HUDEP-2 (cell line): ENCODE measurements at regions not wholly inside any gene's neighbourhood (a gene's known extent, or its start where the extent isn't known, plus 50 kb on each side); places are given as distances from the start of the nearest gene placed in this dataset.
"Not testable (repeated sequence)": the region's sequence is repeated elsewhere in the genome, so short reads cannot be mapped to it uniquely, and the experiment has no call there.

ENCODE experiments used
- DNase-seq, 76 experiments: peaks; one replicate each; lab custom pipeline; 2025; ENCODE audit not compliant: unreplicated experiment in 76 of 76; lab: John Stamatoyannopoulos, UW

DNA sequence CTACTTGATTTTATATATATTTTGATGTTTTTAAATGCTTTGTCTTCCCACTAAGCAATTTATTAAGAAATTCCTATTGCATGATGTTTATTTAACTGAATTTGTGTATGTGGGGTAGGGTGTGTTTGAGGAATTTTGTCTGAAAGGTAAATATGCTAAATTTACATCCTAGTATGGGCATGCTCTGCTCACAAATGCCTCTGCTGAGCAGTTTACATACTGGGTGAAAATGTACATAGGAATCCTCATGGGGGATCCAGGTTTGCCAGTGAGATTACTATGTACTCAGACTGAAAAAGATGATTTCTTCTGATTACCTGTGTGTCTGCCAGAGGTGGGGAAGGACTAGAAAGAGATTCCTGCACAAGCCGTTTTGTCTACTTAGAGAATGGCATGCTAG lies 126.6 kb downstream of the DISP1 start:
- DNase-seq, result no peak

GRCh38 chr1:222946436-222946835 lies 131.6 kb downstream of the DISP1 start:
- no peak for DNase-seq

GRCh38 chr1:222948079-222948478 lies 133.2 kb downstream of the DISP1 start:
- no peak for DNase-seq

GRCh38 chr1:222950892-222951291 lies 136.1 kb downstream of the DISP1 start:
- no peak for DNase-seq

DNA sequence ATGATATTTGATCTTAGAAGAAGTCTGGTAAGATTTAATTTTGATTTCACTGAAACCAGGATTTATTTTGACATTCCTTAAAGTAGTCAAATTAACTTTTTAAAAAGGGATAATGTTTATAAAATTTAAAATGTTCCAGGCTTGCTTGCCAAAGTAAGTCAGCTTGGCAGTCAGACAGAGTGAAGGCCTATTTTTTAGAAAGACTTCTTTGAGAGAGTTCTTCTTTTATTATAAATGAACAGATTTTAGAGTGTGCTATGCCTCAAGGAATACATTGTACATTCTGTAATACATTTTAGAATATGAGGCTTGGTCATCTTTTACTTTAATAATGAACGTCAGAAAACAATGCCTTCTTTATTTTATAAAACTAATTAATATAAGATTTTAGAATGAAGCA lies 138.7 kb downstream of the DISP1 start:
- DNase-seq, result no peak

- DNase-seq, result no peak
Measured at GRCh38 chr1:222955964-222956363, 141.1 kb downstream of the DISP1 start.

GRCh38 chr1:222956601-222957000 lies 141.8 kb downstream of the DISP1 start:
- DNase-seq, result no peak

DNA sequence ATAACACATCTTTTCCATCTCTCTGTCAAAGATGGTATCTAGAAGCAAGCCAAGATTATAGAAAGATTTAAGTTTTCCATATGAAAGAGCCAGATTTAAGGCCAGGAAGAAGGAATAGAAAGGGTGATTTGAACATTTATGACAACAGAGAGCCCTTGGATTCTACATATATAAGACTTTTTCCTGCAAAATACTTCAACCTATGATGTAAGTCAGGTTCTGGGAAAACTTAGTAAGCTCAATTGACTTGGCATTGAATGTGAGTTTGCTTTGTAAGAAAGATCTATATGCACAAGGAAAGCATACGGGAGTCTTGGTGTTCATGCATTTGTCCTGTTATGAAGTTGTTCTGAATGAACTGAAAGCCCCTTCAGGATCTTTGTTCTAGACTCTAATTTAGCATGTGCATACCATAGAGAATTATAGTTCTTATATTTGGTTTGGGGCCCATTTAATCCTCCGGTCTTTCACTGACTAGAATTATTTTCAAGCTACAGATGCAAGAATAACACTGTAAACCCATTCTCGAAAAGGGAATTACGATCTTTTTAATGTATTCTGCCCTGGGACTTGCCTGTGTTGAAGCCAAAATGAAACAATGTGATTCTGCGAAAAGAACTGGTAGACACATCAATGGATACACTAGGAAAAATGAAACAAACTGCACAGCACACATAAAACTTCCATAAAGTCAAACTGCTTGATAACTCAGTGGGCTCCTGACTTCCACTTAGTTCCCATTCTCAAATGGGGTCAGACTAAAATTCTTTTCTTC lies 152.8 kb downstream of the DISP1 start:
- no peak for DNase-seq

DNA sequence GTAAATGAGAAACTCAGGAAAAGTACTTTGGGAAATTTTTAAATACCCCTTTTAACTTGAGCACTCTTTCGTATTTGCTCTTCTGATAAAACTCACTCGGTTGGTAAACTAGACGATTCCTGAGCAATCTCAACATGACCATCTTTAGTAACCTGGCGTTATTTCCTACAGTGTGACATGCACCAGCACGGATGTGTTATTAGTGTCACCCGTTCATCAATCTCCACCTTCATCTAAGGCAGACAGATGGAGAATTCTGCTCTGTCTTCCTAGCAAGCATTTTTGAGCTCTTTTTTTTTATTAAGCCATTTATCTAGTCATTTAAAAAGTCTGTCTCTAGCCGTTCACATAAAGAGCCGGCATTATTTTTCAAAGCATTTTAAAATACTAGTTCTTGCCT lies 155.2 kb downstream of the DISP1 start:
- DNase-seq, result no peak

GRCh38 chr1:222970711-222971110 lies 155.9 kb downstream of the DISP1 start:
- no peak for DNase-seq

GRCh38 chr1:222971146-222971545 lies 156.3 kb downstream of the DISP1 start:
- DNase-seq, result no peak

- no peak for DNase-seq
Measured at GRCh38 chr1:222973561-222973960, 158.7 kb downstream of the DISP1 start.

DNA sequence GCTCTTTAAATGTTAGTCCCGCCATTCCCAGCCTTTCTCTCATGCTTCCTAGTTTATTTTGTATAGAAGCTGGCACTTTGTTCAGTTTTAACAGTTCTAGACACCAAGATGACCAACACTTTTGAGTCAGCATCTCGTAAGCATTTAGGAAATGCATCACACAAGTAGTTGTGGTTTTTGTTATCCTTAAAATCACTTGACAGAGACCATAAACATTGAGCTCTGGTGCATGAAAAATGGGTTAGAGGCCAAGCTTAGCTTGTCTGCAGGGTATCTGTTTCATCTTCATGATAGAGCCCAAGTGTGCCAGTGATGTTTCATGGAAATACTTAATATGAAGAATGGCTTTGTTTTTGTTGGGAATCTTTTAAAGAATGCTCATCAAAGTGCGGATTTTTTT lies 159.7 kb downstream of the DISP1 start:
- DNase-seq, result no peak

GRCh38 chr1:222975472-222976122 lies 160.8 kb downstream of the DISP1 start:
- DNase-seq, result no peak

GRCh38 chr1:222976453-222976852 lies 161.6 kb downstream of the DISP1 start:
- no peak for DNase-seq

- DNase-seq, result not testable (repeated sequence)
Measured at GRCh38 chr1:222977294-222977693, 162.5 kb downstream of the DISP1 start.

DNA sequence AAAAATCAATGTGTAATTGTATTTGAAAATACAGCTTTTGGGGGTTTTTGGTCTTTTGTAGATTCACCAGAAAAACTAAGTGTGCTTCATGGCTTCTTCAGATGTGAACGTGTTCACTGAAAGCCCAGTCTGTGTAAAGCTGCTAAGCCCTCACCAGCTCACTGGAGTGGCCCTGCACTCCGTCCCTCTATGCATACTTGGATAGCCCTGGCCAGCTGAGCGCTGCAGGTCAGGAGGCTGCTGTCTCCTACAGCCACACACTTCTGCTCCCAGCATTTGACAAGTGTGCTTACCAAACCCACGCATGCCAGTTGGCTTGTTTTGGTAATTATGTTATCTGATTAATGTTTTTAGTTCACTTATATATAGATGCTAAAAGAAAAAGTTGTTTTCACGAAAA lies 163.5 kb downstream of the TLR5 start:
- DNase-seq, result no peak

GRCh38 chr1:222987674-222988076 lies 155.4 kb downstream of the TLR5 start:
- DNase-seq, result no peak

- no peak for DNase-seq
Measured at GRCh38 chr1:222989443-222989842, 153.6 kb downstream of the TLR5 start.

- no peak for DNase-seq
Measured at GRCh38 chr1:222991177-222991576, 151.9 kb downstream of the TLR5 start.

DNA sequence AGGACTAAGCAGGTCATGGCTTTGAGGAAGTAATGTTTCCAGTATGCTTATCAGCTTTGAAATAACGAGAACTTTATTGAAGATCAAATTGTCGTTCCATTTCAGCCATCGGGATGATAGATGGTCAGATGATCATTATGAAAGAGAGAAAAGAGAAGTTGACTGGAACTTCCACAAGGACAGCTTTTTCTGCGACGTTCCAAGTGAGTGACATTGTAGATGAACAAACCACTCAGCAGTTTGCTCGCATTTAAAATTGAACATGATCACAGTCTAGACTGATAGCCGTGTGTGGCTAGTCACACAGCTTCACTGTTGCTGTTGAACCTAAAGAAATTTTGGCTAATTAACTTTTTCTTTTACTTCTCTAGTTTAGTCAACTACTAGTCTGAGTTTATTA lies 151.1 kb downstream of the TLR5 start:
- no peak for DNase-seq

DNA sequence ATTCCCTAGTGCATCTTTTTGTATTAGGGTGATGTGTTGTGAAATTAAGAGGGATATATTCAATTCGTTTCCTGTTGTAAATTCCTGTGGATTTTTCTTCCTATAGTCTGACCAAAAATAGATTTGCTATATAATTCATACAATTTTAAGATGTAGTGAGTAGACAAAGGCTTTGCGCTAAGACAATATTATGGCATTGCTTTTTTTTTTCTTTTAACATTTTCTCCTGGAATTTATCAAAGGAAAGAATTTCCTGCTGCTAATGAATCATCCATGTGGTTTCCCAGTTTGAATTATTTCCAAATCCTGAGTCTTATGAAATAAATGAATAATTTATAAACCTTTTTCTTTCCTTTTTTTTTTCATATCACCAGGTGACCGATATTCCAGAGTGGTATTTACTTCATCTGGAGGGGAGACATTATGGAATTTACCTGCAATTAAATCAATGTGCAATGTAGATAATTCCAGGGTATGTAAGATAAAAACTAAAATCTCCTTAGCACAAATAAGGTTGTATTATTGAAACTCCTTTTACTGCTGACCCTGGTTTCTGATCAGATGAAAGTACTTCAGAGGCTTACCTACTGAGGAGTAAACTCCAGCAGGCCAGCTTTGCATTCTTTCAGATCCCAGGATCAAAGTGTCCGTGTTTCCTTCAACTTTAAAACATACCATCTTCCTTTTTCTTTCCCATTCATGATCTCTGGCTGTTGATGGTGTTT lies 148.4 kb downstream of the TLR5 start:
- DNase-seq, result no peak
